Smooth muscle cell (in vitro differentiated cells): ENCODE measurements at regions not wholly inside any gene's neighbourhood (a gene's known extent, or its start where the extent isn't known, plus 50 kb on each side); places are given as distances from the start of the nearest gene placed in this dataset.
"Not testable (repeated sequence)": the region's sequence is repeated elsewhere in the genome, so short reads cannot be mapped to it uniquely, and the experiment has no call there.

Source experiments
- DNase-seq: peaks from one replicate; lab custom pipeline; 2025; ENCODE audit not compliant: unreplicated experiment; lab: John Stamatoyannopoulos, UW
- H2AFZ ChIP-seq: fragments of 200-600 bp; sonication (generic); 2 replicates; pipeline ENCODE4 v1.6.0; 2016; ENCODE audit warnings: antibody characterized with exemption, low read depth, mild to moderate bottlenecking
- H3F3A ChIP-seq: fragments of 200-600 bp; sonication (generic); 2 replicates; pipeline ENCODE4 v1.6.0; 2017; ENCODE audit warnings: antibody characterized with exemption, low read depth
- H3K27ac ChIP-seq: fragments of 200-600 bp; sonication (generic); 2 replicates; pipeline ENCODE4 v1.5.1; 2016; ENCODE audit warnings: low read depth, mild to moderate bottlenecking
- H3K27me3 ChIP-seq: fragments of 200-600 bp; sonication (generic); 2 replicates; pipeline ENCODE4 v1.6.1; 2016; ENCODE audit warnings: low read depth, mild to moderate bottlenecking
- H3K36me3 ChIP-seq: fragments of 200-600 bp; sonication (generic); 2 replicates; pipeline ENCODE4 v1.5.1; 2016; ENCODE audit warnings: low read depth
- H3K4me1 ChIP-seq: fragments of 200-600 bp; sonication (generic); 2 replicates; pipeline ENCODE4 v1.5.1; 2016; ENCODE audit warnings: low read depth
- H3K4me2 ChIP-seq: fragments of 200-600 bp; sonication (generic); 2 replicates; pipeline ENCODE4 v1.6.0; 2016; ENCODE audit warnings: mild to moderate bottlenecking
- H3K4me3 ChIP-seq: fragments of 200-600 bp; sonication (generic); 2 replicates; pipeline ENCODE4 v1.5.1; 2016; ENCODE audit warnings: mild to moderate bottlenecking
- H3K79me2 ChIP-seq: fragments of 200-600 bp; sonication (generic); 2 replicates; pipeline ENCODE4 v1.6.0; 2016; ENCODE audit warnings: low read depth, mild to moderate bottlenecking
- H3K9ac ChIP-seq: fragments of 200-600 bp; sonication (generic); 2 replicates; pipeline ENCODE4 v1.6.0; 2016; ENCODE audit warnings: low read depth
- H3K9me3 ChIP-seq: fragments of 200-600 bp; sonication (generic); replicated peaks from 2 replicates; pipeline ENCODE4 v1.5.1; 2016; ENCODE audit warnings: low read depth
- H4K20me1 ChIP-seq: fragments of 200-600 bp; sonication (generic); 2 replicates; pipeline ENCODE4 v1.6.0; 2016; ENCODE audit warnings: low read depth
- CTCF ChIP-seq: fragments of 200-600 bp; sonication (generic); IDR thresholded peaks from 2 replicates; pipeline ENCODE4 v1.5.1; 2017; ENCODE audit warnings: borderline replicate concordance, mild to moderate bottlenecking, antibody characterized with exemption; ENCODE audit not compliant: insufficient read depth, poor library complexity, severe bottlenecking
- WGBS: methylation state at CpG from one replicate; pipeline ENCODE4 v1.1.7; 2016; ENCODE audit warnings: low lambda C conversion rate; 5-methylcytosine and 5-hydroxymethylcytosine counted together

DNA sequence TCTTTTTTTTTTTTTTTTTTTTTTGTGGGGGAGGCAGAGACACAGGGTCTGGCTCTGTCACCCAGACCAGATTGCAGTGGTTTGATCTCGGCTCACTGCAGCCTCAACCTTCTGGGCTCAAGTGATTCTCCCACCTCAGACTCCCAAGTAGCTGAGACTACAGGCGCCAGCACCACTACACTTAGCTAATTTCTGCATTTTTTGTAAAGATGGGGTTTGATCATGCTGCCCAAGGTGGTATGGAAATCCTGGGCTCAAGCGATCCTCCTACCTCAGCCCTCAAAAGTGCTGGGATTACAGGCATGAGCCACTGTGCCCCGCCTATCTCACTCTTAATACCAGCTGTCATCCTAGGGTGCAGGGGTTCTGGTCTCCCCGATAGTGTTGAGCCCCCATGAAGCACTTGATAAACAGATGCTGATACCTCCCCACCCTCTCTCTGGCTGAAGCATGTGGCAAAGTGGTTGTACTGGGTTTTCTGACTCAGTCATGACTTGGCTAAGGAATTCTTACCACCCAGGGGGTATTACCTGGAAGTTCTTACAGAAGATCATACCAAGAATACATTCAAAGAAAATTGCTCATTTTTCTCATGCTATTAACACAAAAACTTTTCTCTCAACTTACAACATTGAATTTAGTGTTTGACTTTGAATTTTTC lies 110.2 kb upstream of the DAPK1 start:
- H2AFZ ChIP-seq = no peak overlapping the region
- no peaks in the 10 kb centered on the region for H3K36me3 ChIP-seq
- DNase-seq = no peak
- H3K79me2 ChIP-seq = no peaks in the 10 kb centered on the region
- 72% methylated on average over 5 of the region's 5 CpGs for WGBS
- no peaks in the 10 kb centered on the region for H3K27me3 ChIP-seq
- no peaks in the 10 kb centered on the region for H3K4me1 ChIP-seq
- TF ChIP-seq CTCF = no peak
- no peak overlapping the region for H3K4me3 ChIP-seq
- H3F3A ChIP-seq = peaks cover 9% of the 10 kb centered on the region
- H3K9ac ChIP-seq = no peak overlapping the region
- H3K4me2 ChIP-seq = no peak overlapping the region
- H4K20me1 ChIP-seq = no peaks in the 10 kb centered on the region
- no peaks in the 10 kb centered on the region for H3K9me3 ChIP-seq
- H3K27ac ChIP-seq = peak overlapping the region; percentile 34

DNA sequence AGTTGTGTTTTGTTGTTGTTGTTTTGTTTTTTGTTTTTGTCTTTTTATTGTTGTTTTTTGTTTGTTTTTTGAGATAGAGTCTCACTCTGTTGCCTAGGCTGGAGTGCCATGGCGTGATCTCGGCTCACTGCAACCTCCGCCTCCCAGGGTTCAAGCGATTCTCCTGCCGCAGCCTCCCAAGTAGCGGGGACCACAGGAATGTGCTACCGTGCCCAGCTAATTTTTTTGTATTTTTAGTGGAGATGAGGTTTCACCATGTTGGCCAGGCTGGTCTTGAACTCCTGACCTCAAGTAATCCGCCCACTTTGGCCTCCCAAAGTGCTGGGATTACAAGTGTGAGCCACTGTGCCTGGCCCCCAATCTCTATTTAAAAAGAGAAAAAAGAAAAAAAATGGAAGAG lies 109.0 kb upstream of the DAPK1 start:
- H3K9me3 ChIP-seq, H4K20me1 ChIP-seq, H3K4me1 ChIP-seq, H3K27ac ChIP-seq, H2AFZ ChIP-seq, H3K4me3 ChIP-seq, H3K27me3 ChIP-seq, DNase-seq, H3K36me3 ChIP-seq, H3K4me2 ChIP-seq, H3F3A ChIP-seq, H3K79me2 ChIP-seq, H3K9ac ChIP-seq: not testable (repeated sequence)
- 94% methylated on average over 8 of the region's 8 CpGs for WGBS

DNA sequence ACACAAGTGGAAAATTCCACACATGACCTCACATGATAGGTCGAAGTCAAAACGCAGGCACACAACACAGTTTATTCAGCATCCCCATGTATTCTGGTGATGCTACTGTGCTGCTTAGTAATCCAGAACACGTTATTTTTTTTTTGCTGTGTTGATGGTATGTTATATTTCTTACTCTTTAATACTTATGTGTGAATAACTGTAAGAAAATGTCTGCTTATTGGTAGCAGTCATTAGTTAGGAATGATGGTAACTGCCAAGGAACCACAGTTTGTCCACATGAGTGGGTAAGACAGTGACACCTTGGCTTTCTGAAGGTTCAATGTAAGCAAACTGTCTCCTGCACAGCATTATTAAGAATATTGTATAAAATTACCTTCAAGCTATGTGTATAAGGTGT lies 107.7 kb upstream of the DAPK1 start:
- no peak for DNase-seq
- Histone ChIP-seq H4K20me1 (no peaks in the 10 kb centered on the region), H3K27me3 (no peaks in the 10 kb centered on the region), H3K9ac (no peak overlapping the region), H3K79me2 (no peaks in the 10 kb centered on the region), H3K4me3 (no peak overlapping the region), H3K36me3 (no peaks in the 10 kb centered on the region), H3K4me1 (no peaks in the 10 kb centered on the region), H3K27ac (peak overlapping the region; percentile 58), H2AFZ (no peak overlapping the region), H3F3A (peaks cover 5% of the 10 kb centered on the region), H3K9me3 (no peaks in the 10 kb centered on the region), H3K4me2 (no peak overlapping the region)
- TF ChIP-seq CTCF = no peak
- WGBS = 81% methylated on average over 3 of the region's 3 CpGs

- Histone ChIP-seq H3K9me3 (no peaks in the 10 kb centered on the region), H3K4me3 (no peak overlapping the region), H3K4me1 (no peaks in the 10 kb centered on the region), H2AFZ (no peak overlapping the region), H3K4me2 (no peak overlapping the region), H4K20me1 (no peaks in the 10 kb centered on the region), H3K27me3 (no peaks in the 10 kb centered on the region), H3K36me3 (no peaks in the 10 kb centered on the region), H3K9ac (no peak overlapping the region), H3F3A (peaks cover 5% of the 10 kb centered on the region), H3K27ac (peak overlapping the region; percentile 58), H3K79me2 (no peaks in the 10 kb centered on the region)
- WGBS = 33% methylated on average over 2 of the region's 2 CpGs
- no peak for TF ChIP-seq CTCF
- DNase-seq = no peak
Measured at GRCh38 chr9:87390361-87390760, 107.3 kb upstream of the DAPK1 start.
